HL-60 (cell line): ENCODE measurements at regions not wholly inside any gene's neighbourhood (a gene's known extent, or its start where the extent isn't known, plus 50 kb on each side); places are given as distances from the start of the nearest gene placed in this dataset.

ENCODE experiments used
- CTCF ChIP-seq: IDR thresholded peaks from one replicate; pipeline ENCODE4 v1.5.1; 2011; ENCODE audit warnings: low read length, control low read depth, inconsistent platforms; ENCODE audit not compliant: insufficient read depth
- GABPA ChIP-seq: IDR thresholded peaks from 2 replicates; pipeline ENCODE4 v1.6.1; 2012; ENCODE audit warnings: low read depth
- POLR2AphosphoS5 ChIP-seq: IDR thresholded peaks from 2 replicates; pipeline ENCODE4 v1.6.1; 2012; ENCODE audit warnings: low read depth
- REST ChIP-seq: IDR thresholded peaks from 2 replicates; pipeline ENCODE4 v1.6.1; 2012; ENCODE audit warnings: low read depth; ENCODE audit not compliant: insufficient replicate concordance
- SPI1 ChIP-seq: IDR thresholded peaks from 2 replicates; pipeline ENCODE4 v1.6.1; 2012; ENCODE audit warnings: low read depth, mild to moderate bottlenecking, borderline replicate concordance

- TF ChIP-seq CTCF: no peak
- TF ChIP-seq SPI1: no peak
- TF ChIP-seq REST: no peak
- no peak for TF ChIP-seq GABPA
- TF ChIP-seq POLR2AphosphoS5: no peak
Measured at GRCh38 chr1:101337968-101338367, 101.1 kb downstream of the S1PR1 start.
